SK-N-SH treated with all-trans-retinoic acid at 6 μM for 48 hours (cell line): ENCODE measurements at regions not wholly inside any gene's neighbourhood (a gene's known extent, or its start where the extent isn't known, plus 50 kb on each side); places are given as distances from the start of the nearest gene placed in this dataset.

Experiments used
- ESRRG ChIP-seq: fragments of 250-450 bp; sonication (Bioruptor Pico); IDR thresholded peaks from 2 replicates; pipeline ENCODE4 v1.6.1; 2021; ENCODE audit warnings: mild to moderate bottlenecking
- OSR1 ChIP-seq: fragments of 250-450 bp; sonication (Bioruptor Pico); IDR thresholded peaks from 2 replicates; pipeline ENCODE4 v1.8.0; 2022; ENCODE audit warnings: moderate library complexity, mild to moderate bottlenecking, inconsistent platforms
- SNAI2 ChIP-seq: fragments of 250-450 bp; sonication (Bioruptor Pico); IDR thresholded peaks from 2 replicates; pipeline ENCODE4 v1.5.0; 2020; ENCODE audit warnings: mild to moderate bottlenecking, moderate library complexity
- TCF4 ChIP-seq: fragments of 250-450 bp; sonication (Bioruptor Pico); IDR thresholded peaks from 2 replicates; pipeline ENCODE4 v1.8.0; 2021; ENCODE audit warnings: mild to moderate bottlenecking, moderate library complexity, borderline replicate concordance
- TOX ChIP-seq: fragments of 250-450 bp; sonication (Bioruptor Pico); IDR thresholded peaks from 2 replicates; pipeline ENCODE4 v1.8.0; 2021; ENCODE audit warnings: mild to moderate bottlenecking, moderate library complexity, borderline replicate concordance
- ZC3H10 ChIP-seq: fragments of 250-450 bp; sonication (Bioruptor Pico); IDR thresholded peaks from 2 replicates; pipeline ENCODE4 v1.5.1; 2021; ENCODE audit warnings: mild to moderate bottlenecking, moderate library complexity
- ZFP3 ChIP-seq: fragments of 250-450 bp; sonication (Bioruptor Pico); IDR thresholded peaks from 2 replicates; pipeline ENCODE4 v1.5.0; 2020; ENCODE audit warnings: mild to moderate bottlenecking, moderate library complexity
- ZNF565 ChIP-seq: fragments of 450-650 bp; formaldehyde crosslinking; conservative IDR thresholded peaks from 2 replicates; pipeline ENCODE4 v1.5.0; 2020; ENCODE audit warnings: low read depth, mild to moderate bottlenecking, moderate library complexity
- ZNF8 ChIP-seq: fragments of 450-650 bp; formaldehyde crosslinking; IDR thresholded peaks from 2 replicates; pipeline ENCODE4 v1.5.0; 2020; ENCODE audit warnings: mild to moderate bottlenecking, moderate library complexity
- TF ChIP-seq, protein P1 (sequence below): fragments of 250-450 bp; sonication (Bioruptor Pico); IDR thresholded peaks from 2 replicates; pipeline ENCODE4 v1.8.0; 2020; ENCODE audit warnings: mild to moderate bottlenecking, moderate library complexity, borderline replicate concordance
- TF ChIP-seq, protein P2 (sequence below): fragments of 250-450 bp; sonication (Bioruptor Pico); IDR thresholded peaks from 2 replicates; pipeline ENCODE4 v1.5.1; 2020; ENCODE audit warnings: low read depth, mild to moderate bottlenecking, moderate library complexity

DNA sequence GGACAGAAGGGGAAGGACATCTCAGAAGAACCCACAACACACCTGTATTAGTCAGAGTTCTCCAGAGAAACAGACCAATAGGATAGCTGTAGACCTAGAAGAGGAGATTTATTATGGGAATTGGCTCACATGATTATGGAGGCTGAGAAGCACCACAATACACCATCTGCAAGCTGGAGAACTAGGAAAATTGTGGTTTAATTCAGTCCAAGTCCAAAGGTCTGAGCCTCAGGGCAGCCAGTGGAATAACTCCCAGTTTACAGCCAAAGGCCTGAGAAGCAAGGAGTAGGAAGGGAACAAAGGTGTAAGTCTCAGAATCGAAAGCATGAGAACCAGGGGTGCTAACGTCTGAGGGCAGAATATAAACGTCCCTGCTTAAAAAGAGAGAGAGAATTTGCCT lies 99.6 kb upstream of the AUTS2 start:
- TF ChIP-seq, protein P1, sequence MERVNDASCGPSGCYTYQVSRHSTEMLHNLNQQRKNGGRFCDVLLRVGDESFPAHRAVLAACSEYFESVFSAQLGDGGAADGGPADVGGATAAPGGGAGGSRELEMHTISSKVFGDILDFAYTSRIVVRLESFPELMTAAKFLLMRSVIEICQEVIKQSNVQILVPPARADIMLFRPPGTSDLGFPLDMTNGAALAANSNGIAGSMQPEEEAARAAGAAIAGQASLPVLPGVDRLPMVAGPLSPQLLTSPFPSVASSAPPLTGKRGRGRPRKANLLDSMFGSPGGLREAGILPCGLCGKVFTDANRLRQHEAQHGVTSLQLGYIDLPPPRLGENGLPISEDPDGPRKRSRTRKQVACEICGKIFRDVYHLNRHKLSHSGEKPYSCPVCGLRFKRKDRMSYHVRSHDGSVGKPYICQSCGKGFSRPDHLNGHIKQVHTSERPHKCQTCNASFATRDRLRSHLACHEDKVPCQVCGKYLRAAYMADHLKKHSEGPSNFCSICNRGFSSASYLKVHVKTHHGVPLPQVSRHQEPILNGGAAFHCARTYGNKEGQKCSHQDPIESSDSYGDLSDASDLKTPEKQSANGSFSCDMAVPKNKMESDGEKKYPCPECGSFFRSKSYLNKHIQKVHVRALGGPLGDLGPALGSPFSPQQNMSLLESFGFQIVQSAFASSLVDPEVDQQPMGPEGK (CRISPR knock-in tag), result no peak
- no peak for TF ChIP-seq ZNF8 (CRISPR knock-in tag)
- TF ChIP-seq ZC3H10 (CRISPR knock-in tag), result no peak
- no peak for TF ChIP-seq SNAI2
- no peak for TF ChIP-seq ZNF565 (CRISPR knock-in tag)
- no peak for TF ChIP-seq TOX
- TF ChIP-seq ZFP3 (CRISPR knock-in tag), result no peak
- no peak for TF ChIP-seq TCF4 (CRISPR knock-in tag)
- no peak for TF ChIP-seq OSR1
- TF ChIP-seq ESRRG (CRISPR knock-in tag), result no peak
- TF ChIP-seq, protein P2, sequence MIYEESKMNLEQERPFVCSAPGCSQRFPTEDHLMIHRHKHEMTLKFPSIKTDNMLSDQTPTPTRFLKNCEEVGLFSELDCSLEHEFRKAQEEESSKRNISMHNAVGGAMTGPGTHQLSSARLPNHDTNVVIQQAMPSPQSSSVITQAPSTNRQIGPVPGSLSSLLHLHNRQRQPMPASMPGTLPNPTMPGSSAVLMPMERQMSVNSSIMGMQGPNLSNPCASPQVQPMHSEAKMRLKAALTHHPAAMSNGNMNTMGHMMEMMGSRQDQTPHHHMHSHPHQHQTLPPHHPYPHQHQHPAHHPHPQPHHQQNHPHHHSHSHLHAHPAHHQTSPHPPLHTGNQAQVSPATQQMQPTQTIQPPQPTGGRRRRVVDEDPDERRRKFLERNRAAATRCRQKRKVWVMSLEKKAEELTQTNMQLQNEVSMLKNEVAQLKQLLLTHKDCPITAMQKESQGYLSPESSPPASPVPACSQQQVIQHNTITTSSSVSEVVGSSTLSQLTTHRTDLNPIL, result no peak
